HepG2 (cell line): ENCODE measurements at regions not wholly inside any gene's neighbourhood (a gene's known extent, or its start where the extent isn't known, plus 50 kb on each side); places are given as distances from the start of the nearest gene placed in this dataset.

Experiments
- ATAD3A ChIP-seq: sonication (generic); formaldehyde crosslinking; IDR thresholded peaks from 2 replicates; pipeline ENCODE4 v1.4.0; 2020; ENCODE audit warnings: missing genetic modification reagents
- CTCF ChIP-seq: sonication (generic); formaldehyde crosslinking; IDR thresholded peaks from 2 replicates; pipeline ENCODE4 v1.5.0; 2020; ENCODE audit warnings: mild to moderate bottlenecking, missing genetic modification reagents, moderate library complexity
- DR1 ChIP-seq: sonication (generic); formaldehyde crosslinking; IDR thresholded peaks from 2 replicates; pipeline ENCODE4 v1.8.0; 2021; ENCODE audit warnings: mild to moderate bottlenecking, missing genetic modification reagents, inconsistent platforms
- IRF2 ChIP-seq: IDR thresholded peaks from 2 replicates; pipeline ENCODE4 v1.6.1; 2018; ENCODE audit warnings: missing genetic modification reagents, missing compliant biosample characterization
- MXI1 ChIP-seq: IDR thresholded peaks from 3 replicates; pipeline ENCODE4 v1.6.1; 2012; ENCODE audit warnings: low read depth, low read length, inconsistent platforms, borderline replicate concordance
- NFAT5 ChIP-seq: sonication (generic); formaldehyde crosslinking; IDR thresholded peaks from 2 replicates; pipeline ENCODE4 v1.4.0; 2020; ENCODE audit warnings: missing genetic modification reagents
- NFRKB ChIP-seq: fragments of 450-650 bp; IDR thresholded peaks from 2 replicates; pipeline ENCODE4 v1.6.1; 2017
- NFYB ChIP-seq: sonication (generic); formaldehyde crosslinking; IDR thresholded peaks from 2 replicates; pipeline ENCODE4 v1.4.0; 2020; ENCODE audit warnings: missing genetic modification reagents
- SP140L ChIP-seq: sonication (generic); formaldehyde crosslinking; IDR thresholded peaks from 2 replicates; pipeline ENCODE4 v1.4.0; 2020; ENCODE audit warnings: missing genetic modification reagents, borderline replicate concordance
- TCF7 ChIP-seq: sonication (generic); IDR thresholded peaks from 2 replicates; pipeline ENCODE4 v1.6.1; 2016; ENCODE audit warnings: antibody characterized with exemption, low read depth
- ZMYM2 ChIP-seq: sonication (generic); formaldehyde crosslinking; IDR thresholded peaks from 2 replicates; pipeline ENCODE4 v1.8.0; 2022; ENCODE audit warnings: mild to moderate bottlenecking, missing genetic modification reagents
- ZNF274 ChIP-seq: sonication (generic); formaldehyde crosslinking; IDR thresholded peaks from 2 replicates; pipeline ENCODE4 v1.5.1; 2020; ENCODE audit warnings: mild to moderate bottlenecking, missing genetic modification reagents
- ZNF280D ChIP-seq: sonication (generic); formaldehyde crosslinking; IDR thresholded peaks from 2 replicates; pipeline ENCODE4 v1.5.1; 2020; ENCODE audit warnings: mild to moderate bottlenecking, missing genetic modification reagents

- TF ChIP-seq CTCF (CRISPR knock-in tag) = no peak
- no peak for TF ChIP-seq ZNF280D
- no peak for TF ChIP-seq TCF7
- no peak for TF ChIP-seq NFYB (CRISPR knock-in tag)
- TF ChIP-seq DR1 (CRISPR knock-in tag) = no peak
- no peak for TF ChIP-seq ZNF274 (CRISPR knock-in tag)
- no peak for TF ChIP-seq ATAD3A (CRISPR knock-in tag)
- TF ChIP-seq MXI1 = no peak
- TF ChIP-seq IRF2 (CRISPR knock-in tag) = no peak
- no peak for TF ChIP-seq SP140L
- TF ChIP-seq NFRKB = no peak
- no peak for TF ChIP-seq NFAT5 (CRISPR knock-in tag)
- no peak for TF ChIP-seq ZMYM2
Measured at GRCh38 chr13:39840201-39840600, 184.7 kb downstream of the COG6 start.
